Parathyroid adenoma (tissue), 2 donors: ENCODE measurements at regions not wholly inside any gene's neighbourhood (a gene's known extent, or its start where the extent isn't known, plus 50 kb on each side); places are given as distances from the start of the nearest gene placed in this dataset.

ENCODE experiments used
- H2AFZ ChIP-seq: fragments of 300-600 bp; sonication (generic); one replicate; pipeline ENCODE4 v1.7.0; 2017; ENCODE audit warnings: antibody characterized with exemption, mild to moderate bottlenecking
- H3K27ac ChIP-seq: fragments of 300-600 bp; sonication (generic); one replicate; pipeline ENCODE4 v1.7.0; 2017
- H3K27me3 ChIP-seq: fragments of 300-600 bp; sonication (generic); one replicate; pipeline ENCODE4 v1.7.0; 2017; ENCODE audit warnings: low read length; ENCODE audit not compliant: control insufficient read depth, insufficient read depth
- H3K36me3 ChIP-seq: fragments of 300-600 bp; sonication (generic); one replicate; pipeline ENCODE4 v1.7.0; 2017; ENCODE audit warnings: low read length; ENCODE audit not compliant: control insufficient read depth, insufficient read depth
- H3K4me1 ChIP-seq: fragments of 300-600 bp; sonication (generic); one replicate; pipeline ENCODE4 v1.7.0; 2017; ENCODE audit warnings: control low read depth
- H3K4me2 ChIP-seq: fragments of 300-600 bp; sonication (generic); one replicate; pipeline ENCODE4 v1.7.0; 2017; ENCODE audit warnings: low read length
- H3K4me3 ChIP-seq: fragments of 300-600 bp; sonication (generic); one replicate; pipeline ENCODE4 v1.7.0; 2017; ENCODE audit warnings: low read depth, low read length
- H3K79me2 ChIP-seq: fragments of 300-600 bp; sonication (generic); one replicate; pipeline ENCODE4 v1.7.0; 2017; ENCODE audit warnings: control low read depth
- H3K9ac ChIP-seq: fragments of 300-600 bp; sonication (generic); one replicate; pipeline ENCODE4 v1.7.0; 2017; ENCODE audit warnings: mild to moderate bottlenecking
- H3K9me3 ChIP-seq: fragments of 300-600 bp; sonication (generic); one replicate; pipeline ENCODE4 v1.7.0; 2017; ENCODE audit warnings: low read length; ENCODE audit not compliant: control insufficient read depth
- CTCF ChIP-seq: fragments of 300-600 bp; sonication (generic); IDR thresholded peaks from one replicate; pipeline ENCODE4 v1.7.0; 2017; ENCODE audit warnings: antibody characterized with exemption, mild to moderate bottlenecking
- donor health status: primary hyperparathyroidism.

DNA sequence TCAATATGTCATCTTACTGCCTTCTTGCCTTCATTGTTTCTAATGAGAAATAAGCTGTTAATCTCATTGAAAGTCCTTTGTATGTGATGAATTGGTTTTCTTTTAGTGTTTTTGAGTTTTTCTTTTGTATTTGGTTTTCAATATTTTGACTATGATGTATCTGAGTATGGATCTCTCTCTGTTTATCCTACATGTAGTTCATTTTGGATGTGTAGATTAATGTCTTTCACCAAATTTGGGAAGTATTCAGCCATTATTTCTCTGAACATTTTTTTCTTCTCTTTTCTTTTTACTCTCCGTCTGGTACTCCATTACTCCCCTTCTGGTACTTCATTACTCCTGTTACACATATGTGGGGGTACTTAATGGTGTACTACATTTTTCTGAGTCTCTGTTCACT is 103.3 kb upstream of the ADRA1D start:
- H3K27me3 ChIP-seq, result no peaks in the 10 kb centered on the region

GRCh38 chr20:4350096-4350495 is 101.0 kb upstream of the ADRA1D start:
- no peaks in the 10 kb centered on the region for H3K4me1 ChIP-seq
- TF ChIP-seq CTCF, result no peak
- H3K9me3 ChIP-seq, result no peaks in the 10 kb centered on the region
- no peak overlapping the region for H3K4me3 ChIP-seq
- no peak overlapping the region for H2AFZ ChIP-seq
- no peaks in the 10 kb centered on the region for H3K36me3 ChIP-seq
- no peaks in the 10 kb centered on the region for H3K79me2 ChIP-seq
- H3K27me3 ChIP-seq, result no peaks in the 10 kb centered on the region
- H3K27ac ChIP-seq, result no peak overlapping the region
- H3K9ac ChIP-seq, result no peak overlapping the region
- H3K4me2 ChIP-seq, result no peak overlapping the region

More for the DNA sequence above, 103.3 kb upstream of the ADRA1D start:
- Histone ChIP-seq H3K79me2 (no peaks in the 10 kb centered on the region), H3K9me3 (no peaks in the 10 kb centered on the region), H3K9ac (no peak overlapping the region), H3K4me2 (no peak overlapping the region), H3K36me3 (no peaks in the 10 kb centered on the region), H3K27ac (no peak overlapping the region), H3K4me3 (no peak overlapping the region), H2AFZ (no peak overlapping the region), H3K4me1 (no peaks in the 10 kb centered on the region)
- TF ChIP-seq CTCF, result no peak

- Histone ChIP-seq H3K36me3 (no peaks in the 10 kb centered on the region), H3K27me3 (no peaks in the 10 kb centered on the region), H3K4me2 (no peak overlapping the region), H3K4me1 (no peaks in the 10 kb centered on the region), H2AFZ (no peak overlapping the region), H3K27ac (no peak overlapping the region), H3K9ac (no peak overlapping the region), H3K4me3 (no peak overlapping the region), H3K9me3 (no peaks in the 10 kb centered on the region), H3K79me2 (no peaks in the 10 kb centered on the region)
- TF ChIP-seq CTCF, result no peak
Observed at GRCh38 chr20:4344670-4345069, 95.6 kb upstream of the ADRA1D start.

GRCh38 chr20:4342609-4343008 is 93.5 kb upstream of the ADRA1D start:
- H3K4me1 ChIP-seq, result no peaks in the 10 kb centered on the region
- no peaks in the 10 kb centered on the region for H3K27me3 ChIP-seq
- H3K9me3 ChIP-seq, result no peaks in the 10 kb centered on the region
- H2AFZ ChIP-seq, result peak overlapping the region; percentile 0
- no peaks in the 10 kb centered on the region for H3K79me2 ChIP-seq
- H3K27ac ChIP-seq, result no peak overlapping the region
- no peak overlapping the region for H3K9ac ChIP-seq
- no peaks in the 10 kb centered on the region for H3K36me3 ChIP-seq
- no peak overlapping the region for H3K4me3 ChIP-seq
- TF ChIP-seq CTCF, result no peak
- H3K4me2 ChIP-seq, result no peak overlapping the region

DNA sequence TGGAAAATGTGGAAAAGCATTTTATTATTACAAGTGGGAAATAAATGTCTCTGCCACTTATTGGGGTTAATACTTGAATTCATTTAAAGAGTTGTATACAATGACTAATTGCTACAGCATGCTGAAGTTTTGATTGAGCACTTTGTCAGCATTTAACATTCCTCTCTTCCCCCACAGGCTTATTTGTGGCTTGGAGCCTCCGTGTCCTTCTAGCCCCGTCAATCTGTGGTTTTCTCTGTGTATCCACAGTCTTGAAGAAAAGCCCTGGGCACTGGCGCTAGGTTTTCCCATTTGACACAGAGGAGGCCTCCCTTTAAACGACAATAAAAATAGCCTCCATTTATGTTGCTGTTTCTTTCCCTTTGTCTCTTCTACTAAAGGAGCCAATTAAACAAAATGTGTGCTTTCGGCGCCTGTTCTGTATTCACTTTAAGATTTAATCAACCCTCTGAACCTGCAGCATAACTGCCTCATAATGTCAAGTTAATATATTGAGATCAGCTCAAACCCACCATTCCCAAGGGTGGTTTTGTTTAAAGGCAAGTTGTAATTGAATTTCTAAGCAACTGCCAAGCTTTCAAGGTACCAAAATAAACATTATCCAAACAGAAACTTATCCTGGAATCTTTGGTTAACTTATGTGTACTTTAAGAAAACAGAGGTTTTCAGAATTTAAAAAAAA is 92.9 kb upstream of the ADRA1D start:
- Histone ChIP-seq H3K9ac (no peak overlapping the region), H3K4me1 (no peaks in the 10 kb centered on the region), H3K79me2 (no peaks in the 10 kb centered on the region), H3K4me3 (no peak overlapping the region), H2AFZ (peak overlapping the region; percentile 2), H3K9me3 (no peaks in the 10 kb centered on the region), H3K36me3 (no peaks in the 10 kb centered on the region), H3K4me2 (no peak overlapping the region), H3K27ac (no peak overlapping the region), H3K27me3 (no peaks in the 10 kb centered on the region)
- TF ChIP-seq CTCF, result no peak
